Neural cell (in vitro differentiated cells): ENCODE measurements at regions not wholly inside any gene's neighbourhood (a gene's known extent, or its start where the extent isn't known, plus 50 kb on each side); places are given as distances from the start of the nearest gene placed in this dataset.

ENCODE experiments used
- H2AFZ ChIP-seq: fragments of 200-600, 300-800 bp; sonication (generic), shearing (Covaris generic); 2 replicates; pipeline ENCODE4 v1.6.0; 2014; ENCODE audit warnings: low read depth, mild to moderate bottlenecking, antibody characterized with exemption, low read length, moderate library complexity
- H3F3A ChIP-seq: fragments of 200-600 bp; shearing (Covaris generic); 2 replicates; pipeline ENCODE4 v1.6.1; 2016; ENCODE audit warnings: mild to moderate bottlenecking, moderate library complexity, mixed read lengths, antibody characterized with exemption, low read length; ENCODE audit not compliant: insufficient read depth, poor library complexity, severe bottlenecking
- H3K27ac ChIP-seq: fragments of 200-600, 300-800 bp; sonication (generic), shearing (Covaris generic); 2 replicates; pipeline ENCODE4 v1.5.1; 2014; ENCODE audit warnings: mild to moderate bottlenecking, low read length, moderate library complexity
- H3K27me3 ChIP-seq: fragments of 300-800, 200-600 bp; sonication (generic), shearing (Covaris generic); 2 replicates; pipeline ENCODE4 v1.6.0; 2014; ENCODE audit warnings: mild to moderate bottlenecking, low read depth, low read length, moderate library complexity; ENCODE audit not compliant: insufficient read depth
- H3K36me3 ChIP-seq: fragments of 300-800, 200-600 bp; sonication (generic), shearing (Covaris generic); 2 replicates; pipeline ENCODE4 v1.5.1; 2014; ENCODE audit warnings: mild to moderate bottlenecking, antibody characterized with exemption, low read length, moderate library complexity; ENCODE audit not compliant: insufficient read depth
- H3K4me2 ChIP-seq: fragments of 300-800, 200-600 bp; sonication (generic), shearing (Covaris generic); 2 replicates; pipeline ENCODE4 v1.6.0; 2014; ENCODE audit warnings: mild to moderate bottlenecking, low read length
- H3K4me3 ChIP-seq: fragments of 300-800, 200-600 bp; sonication (generic), shearing (Covaris generic); 2 replicates; pipeline ENCODE4 v1.5.1; 2014; ENCODE audit warnings: mild to moderate bottlenecking, low read length, moderate library complexity
- H3K79me2 ChIP-seq: fragments of 200-600 bp; shearing (Covaris generic); replicated peaks from 2 replicates; pipeline ENCODE4 v1.6.0; 2014; ENCODE audit warnings: mild to moderate bottlenecking, low read length, moderate library complexity; ENCODE audit not compliant: insufficient read depth
- H3K9ac ChIP-seq: fragments of 300-800, 200-600 bp; sonication (generic), shearing (Covaris generic); 2 replicates; pipeline ENCODE4 v1.6.1; 2016; ENCODE audit warnings: mild to moderate bottlenecking, low read length, mixed read lengths
- H3K9me2 ChIP-seq: fragments of 200-600 bp; shearing (Covaris generic); 2 replicates; pipeline ENCODE4 v1.6.1; 2016; ENCODE audit warnings: mild to moderate bottlenecking, low read length, mixed read lengths; ENCODE audit not compliant: insufficient read depth
- H3K9me3 ChIP-seq: fragments of 200-600, 300-800 bp; sonication (generic), shearing (Covaris generic); 2 replicates; pipeline ENCODE4 v1.6.1; 2016; ENCODE audit warnings: mild to moderate bottlenecking, mixed run types, low read length, moderate library complexity, mixed read lengths
- H4K20me1 ChIP-seq: fragments of 200-600 bp; shearing (Covaris generic); 2 replicates; pipeline ENCODE4 v1.6.1; 2016; ENCODE audit warnings: mild to moderate bottlenecking, mixed run types; ENCODE audit not compliant: insufficient read depth
- EP300 ChIP-seq: fragments of 450-650 bp; conservative IDR thresholded peaks from 2 replicates; pipeline ENCODE4 v1.6.1; 2014; ENCODE audit warnings: antibody characterized with exemption, mild to moderate bottlenecking, moderate library complexity; ENCODE audit not compliant: poor library complexity, severe bottlenecking
- EZH2 ChIP-seq: fragments of 200-600, 300-800 bp; shearing (Covaris generic), sonication (generic); IDR thresholded peaks from 2 replicates; pipeline ENCODE4 v1.6.1; 2014; ENCODE audit warnings: antibody characterized with exemption, low read length, borderline replicate concordance, mild to moderate bottlenecking; ENCODE audit not compliant: insufficient read depth, poor library complexity, severe bottlenecking
- MXI1 ChIP-seq: fragments of 450-650 bp; conservative IDR thresholded peaks from 2 replicates; pipeline ENCODE4 v1.6.1; 2014; ENCODE audit warnings: antibody characterized with exemption, mild to moderate bottlenecking; ENCODE audit not compliant: poor library complexity, severe bottlenecking
- POLR2AphosphoS5 ChIP-seq: IDR thresholded peaks from 2 replicates; pipeline ENCODE4 v1.6.1; 2012
- RAD21 ChIP-seq: fragments of 450-650 bp; conservative IDR thresholded peaks from 2 replicates; pipeline ENCODE4 v1.6.1; 2014; ENCODE audit warnings: antibody characterized with exemption, mild to moderate bottlenecking, moderate library complexity
- SMC3 ChIP-seq: fragments of 450-650 bp; conservative IDR thresholded peaks from 2 replicates; pipeline ENCODE4 v1.6.1; 2014; ENCODE audit warnings: antibody characterized with exemption, mild to moderate bottlenecking, moderate library complexity; ENCODE audit not compliant: poor library complexity
- TAF1 ChIP-seq: IDR thresholded peaks from 2 replicates; pipeline ENCODE4 v1.6.1; 2012; ENCODE audit warnings: low read depth
- TF ChIP-seq, protein P1 (sequence below): IDR thresholded peaks from 2 replicates; pipeline ENCODE4 v1.6.1; 2012; ENCODE audit warnings: borderline replicate concordance
- TF ChIP-seq, protein P2 (sequence below): fragments of 450-650 bp; IDR thresholded peaks from 2 replicates; pipeline ENCODE4 v1.5.1; 2014; ENCODE audit warnings: antibody characterized with exemption, mild to moderate bottlenecking, moderate library complexity; ENCODE audit not compliant: poor library complexity, severe bottlenecking

DNA sequence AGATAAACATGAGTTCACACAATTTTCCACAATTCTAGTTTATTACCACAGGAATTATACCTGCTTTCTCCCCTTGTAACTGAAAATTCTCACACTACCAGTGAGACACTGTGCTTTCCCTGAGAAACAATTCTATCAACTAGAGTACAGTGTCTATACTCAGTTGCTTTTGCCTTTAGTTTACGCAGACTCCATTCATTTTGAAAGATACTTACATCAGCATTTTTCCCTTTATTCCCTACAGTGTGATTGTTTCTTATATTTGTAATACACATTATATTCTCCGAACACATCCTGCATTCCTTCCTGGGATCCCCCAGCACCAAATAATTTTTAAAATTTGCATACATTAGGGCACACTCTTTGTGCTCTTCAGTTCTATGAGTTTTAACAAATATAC lies 1455.5 kb downstream of the SUCLG1 start:
- H3K79me2 ChIP-seq = no peaks in the 10 kb centered on the region
- no peak overlapping the region for H3K4me3 ChIP-seq
- no peak overlapping the region for H3K27ac ChIP-seq
- H3F3A ChIP-seq = no peaks in the 10 kb centered on the region
- no peak overlapping the region for H3K4me2 ChIP-seq
- H3K27me3 ChIP-seq = no peaks in the 10 kb centered on the region
- no peak for TF ChIP-seq SMC3
- TF ChIP-seq, protein P1, sequence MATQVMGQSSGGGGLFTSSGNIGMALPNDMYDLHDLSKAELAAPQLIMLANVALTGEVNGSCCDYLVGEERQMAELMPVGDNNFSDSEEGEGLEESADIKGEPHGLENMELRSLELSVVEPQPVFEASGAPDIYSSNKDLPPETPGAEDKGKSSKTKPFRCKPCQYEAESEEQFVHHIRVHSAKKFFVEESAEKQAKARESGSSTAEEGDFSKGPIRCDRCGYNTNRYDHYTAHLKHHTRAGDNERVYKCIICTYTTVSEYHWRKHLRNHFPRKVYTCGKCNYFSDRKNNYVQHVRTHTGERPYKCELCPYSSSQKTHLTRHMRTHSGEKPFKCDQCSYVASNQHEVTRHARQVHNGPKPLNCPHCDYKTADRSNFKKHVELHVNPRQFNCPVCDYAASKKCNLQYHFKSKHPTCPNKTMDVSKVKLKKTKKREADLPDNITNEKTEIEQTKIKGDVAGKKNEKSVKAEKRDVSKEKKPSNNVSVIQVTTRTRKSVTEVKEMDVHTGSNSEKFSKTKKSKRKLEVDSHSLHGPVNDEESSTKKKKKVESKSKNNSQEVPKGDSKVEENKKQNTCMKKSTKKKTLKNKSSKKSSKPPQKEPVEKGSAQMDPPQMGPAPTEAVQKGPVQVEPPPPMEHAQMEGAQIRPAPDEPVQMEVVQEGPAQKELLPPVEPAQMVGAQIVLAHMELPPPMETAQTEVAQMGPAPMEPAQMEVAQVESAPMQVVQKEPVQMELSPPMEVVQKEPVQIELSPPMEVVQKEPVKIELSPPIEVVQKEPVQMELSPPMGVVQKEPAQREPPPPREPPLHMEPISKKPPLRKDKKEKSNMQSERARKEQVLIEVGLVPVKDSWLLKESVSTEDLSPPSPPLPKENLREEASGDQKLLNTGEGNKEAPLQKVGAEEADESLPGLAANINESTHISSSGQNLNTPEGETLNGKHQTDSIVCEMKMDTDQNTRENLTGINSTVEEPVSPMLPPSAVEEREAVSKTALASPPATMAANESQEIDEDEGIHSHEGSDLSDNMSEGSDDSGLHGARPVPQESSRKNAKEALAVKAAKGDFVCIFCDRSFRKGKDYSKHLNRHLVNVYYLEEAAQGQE = no peak
- TF ChIP-seq MXI1 = no peak
- no peak for TF ChIP-seq RAD21
- TF ChIP-seq TAF1 = no peak
- TF ChIP-seq EZH2 = no peak
- TF ChIP-seq, protein P2, sequence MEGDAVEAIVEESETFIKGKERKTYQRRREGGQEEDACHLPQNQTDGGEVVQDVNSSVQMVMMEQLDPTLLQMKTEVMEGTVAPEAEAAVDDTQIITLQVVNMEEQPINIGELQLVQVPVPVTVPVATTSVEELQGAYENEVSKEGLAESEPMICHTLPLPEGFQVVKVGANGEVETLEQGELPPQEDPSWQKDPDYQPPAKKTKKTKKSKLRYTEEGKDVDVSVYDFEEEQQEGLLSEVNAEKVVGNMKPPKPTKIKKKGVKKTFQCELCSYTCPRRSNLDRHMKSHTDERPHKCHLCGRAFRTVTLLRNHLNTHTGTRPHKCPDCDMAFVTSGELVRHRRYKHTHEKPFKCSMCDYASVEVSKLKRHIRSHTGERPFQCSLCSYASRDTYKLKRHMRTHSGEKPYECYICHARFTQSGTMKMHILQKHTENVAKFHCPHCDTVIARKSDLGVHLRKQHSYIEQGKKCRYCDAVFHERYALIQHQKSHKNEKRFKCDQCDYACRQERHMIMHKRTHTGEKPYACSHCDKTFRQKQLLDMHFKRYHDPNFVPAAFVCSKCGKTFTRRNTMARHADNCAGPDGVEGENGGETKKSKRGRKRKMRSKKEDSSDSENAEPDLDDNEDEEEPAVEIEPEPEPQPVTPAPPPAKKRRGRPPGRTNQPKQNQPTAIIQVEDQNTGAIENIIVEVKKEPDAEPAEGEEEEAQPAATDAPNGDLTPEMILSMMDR = no peak
- no peak for TF ChIP-seq EP300
- no peak for TF ChIP-seq POLR2AphosphoS5
- H3K9ac ChIP-seq = no peak overlapping the region
- no peaks in the 10 kb centered on the region for H4K20me1 ChIP-seq
- H3K36me3 ChIP-seq = no peaks in the 10 kb centered on the region
- no peak overlapping the region for H2AFZ ChIP-seq
- no peaks in the 10 kb centered on the region for H3K9me2 ChIP-seq
- no peaks in the 10 kb centered on the region for H3K9me3 ChIP-seq

DNA sequence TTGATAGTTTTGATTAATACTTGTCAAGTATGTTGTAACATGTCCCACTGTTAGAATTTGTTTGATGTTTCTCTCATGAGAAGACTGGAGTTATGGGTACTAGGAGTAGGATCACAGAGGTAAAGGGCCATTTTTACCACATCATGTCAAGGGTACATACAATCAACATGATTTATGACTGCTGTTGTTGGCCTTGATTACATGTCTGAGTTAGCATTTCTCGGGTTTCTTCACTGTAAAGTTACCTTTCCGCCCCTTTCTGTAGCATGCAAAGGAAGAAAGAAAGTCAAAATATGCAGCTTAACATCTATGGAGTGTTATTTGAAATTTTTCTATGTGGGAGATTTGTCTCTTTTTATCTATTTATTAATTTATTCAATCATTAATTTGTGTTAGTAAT lies 1456.4 kb downstream of the SUCLG1 start:
- Histone ChIP-seq H2AFZ (no peak overlapping the region), H3K4me2 (no peak overlapping the region), H3K27ac (no peak overlapping the region), H3K79me2 (no peaks in the 10 kb centered on the region), H3F3A (no peaks in the 10 kb centered on the region), H4K20me1 (no peaks in the 10 kb centered on the region), H3K27me3 (no peaks in the 10 kb centered on the region), H3K36me3 (no peaks in the 10 kb centered on the region), H3K9me3 (no peaks in the 10 kb centered on the region), H3K9ac (no peak overlapping the region), H3K9me2 (no peaks in the 10 kb centered on the region), H3K4me3 (no peak overlapping the region)
- TF ChIP-seq RAD21 = no peak
- no peak for TF ChIP-seq TAF1
- no peak for TF ChIP-seq POLR2AphosphoS5
- no peak for TF ChIP-seq EZH2
- TF ChIP-seq MXI1 = no peak
- TF ChIP-seq EP300 = no peak
- TF ChIP-seq SMC3 = no peak
